Caco-2 (cell line): ENCODE measurements at regions not wholly inside any gene's neighbourhood (a gene's known extent, or its start where the extent isn't known, plus 50 kb on each side); places are given as distances from the start of the nearest gene placed in this dataset.

Experiments used
- BruUV-seq: library from RNA; stranded (reverse); fragments of 400-500 nt; replicated peaks from 2 replicates; lab custom pipeline; 2021; lab: Mats Ljungman, UMichigan
- CTCF ChIA-PET: fragments of 300-600 bp; sonication (Branson Sonifier 250); formaldehyde crosslinking; loops from one replicate; lab custom pipeline; 2022; ENCODE audit warnings: antibody characterized with exemption; lab: Charles Lee
- POLR2A ChIA-PET: fragments of 300-600 bp; sonication (Branson Sonifier 250); formaldehyde crosslinking; loops from one replicate; lab custom pipeline; 2022; ENCODE audit warnings: antibody characterized with exemption; lab: Charles Lee
- DNase-seq, 2 experiments: peaks; one replicate each; pipeline versions ENCODE4 v3.0.0 to v3.0.0-alpha.2; 2020 to 2022
- H3K27me3 ChIP-seq: replicated peaks from 2 replicates; pipeline ENCODE4 v1.6.0; 2011; ENCODE audit warnings: low read length; ENCODE audit not compliant: control insufficient read depth, insufficient read depth
- H3K36me3 ChIP-seq: 2 replicates; pipeline ENCODE4 v1.5.1; 2011; ENCODE audit warnings: low read length; ENCODE audit not compliant: control insufficient read depth, insufficient read depth
- H3K4me1 ChIP-seq: fragments of 250-450 bp; sonication (Bioruptor Pico); 2 replicates; pipeline ENCODE4 v1.5.1; 2020; ENCODE audit warnings: mild to moderate bottlenecking
- H3K4me3 ChIP-seq: 2 replicates; pipeline ENCODE4 v1.5.1; 2011; ENCODE audit warnings: low read depth, mild to moderate bottlenecking, control low read depth, low read length
- H3K9me3 ChIP-seq: fragments of 250-450 bp; sonication (Bioruptor Pico); 2 replicates; pipeline ENCODE4 v1.5.1; 2020; ENCODE audit warnings: mild to moderate bottlenecking, moderate library complexity
- H3K27ac Mint-ChIP-seq: one replicate; pipeline ENCODE4 v1.8.0; 2022; ENCODE audit warnings: mixed read lengths; ENCODE audit not compliant: unreplicated experiment
- H3K27me3 Mint-ChIP-seq: one replicate; pipeline ENCODE4 v1.8.0; 2022; ENCODE audit warnings: mixed read lengths; ENCODE audit not compliant: insufficient read depth, unreplicated experiment
- H3K36me3 Mint-ChIP-seq: one replicate; pipeline ENCODE4 v1.8.0; 2022; ENCODE audit warnings: mild to moderate bottlenecking, mixed read lengths; ENCODE audit not compliant: insufficient read depth, unreplicated experiment
- H3K4me1 Mint-ChIP-seq: one replicate; pipeline ENCODE4 v1.8.0; 2022; ENCODE audit warnings: low read depth, mixed read lengths; ENCODE audit not compliant: unreplicated experiment
- H3K4me3 Mint-ChIP-seq: one replicate; pipeline ENCODE4 v1.8.0; 2022; ENCODE audit warnings: mild to moderate bottlenecking, moderate library complexity, mixed read lengths; ENCODE audit not compliant: unreplicated experiment
- H3K9me3 Mint-ChIP-seq: one replicate; pipeline ENCODE4 v1.8.0; 2022; ENCODE audit warnings: mixed read lengths; ENCODE audit not compliant: unreplicated experiment
- intact Hi-C: fragments of 100-400 bp; cut with micrococcal nuclease; formaldehyde crosslinking; loops from one replicate; pipeline ENCODE4 v1.10.0; 2022; ENCODE audit not compliant: unreplicated experiment
- TF ChIP-seq, protein P1 (sequence below), 2 experiments: fragments of 200-600 bp in 1 of 2; IDR thresholded peaks; 1 replicate in 1 of 2; 2 replicates in 1 of 2; pipeline versions ENCODE4 v1.5.1 to v1.8.0; 2011 to 2022; ENCODE audit warnings: antibody characterized with exemption in 1 of 2, control low read depth in 1 of 2, inconsistent platforms in 1 of 2, low read depth in 1 of 2, low read length in 1 of 2, mild to moderate bottlenecking in 1 of 2, moderate library complexity in 1 of 2; ENCODE audit not compliant: insufficient read depth in 1 of 2, severe bottlenecking in 1 of 2, unreplicated experiment in 1 of 2

DNA sequence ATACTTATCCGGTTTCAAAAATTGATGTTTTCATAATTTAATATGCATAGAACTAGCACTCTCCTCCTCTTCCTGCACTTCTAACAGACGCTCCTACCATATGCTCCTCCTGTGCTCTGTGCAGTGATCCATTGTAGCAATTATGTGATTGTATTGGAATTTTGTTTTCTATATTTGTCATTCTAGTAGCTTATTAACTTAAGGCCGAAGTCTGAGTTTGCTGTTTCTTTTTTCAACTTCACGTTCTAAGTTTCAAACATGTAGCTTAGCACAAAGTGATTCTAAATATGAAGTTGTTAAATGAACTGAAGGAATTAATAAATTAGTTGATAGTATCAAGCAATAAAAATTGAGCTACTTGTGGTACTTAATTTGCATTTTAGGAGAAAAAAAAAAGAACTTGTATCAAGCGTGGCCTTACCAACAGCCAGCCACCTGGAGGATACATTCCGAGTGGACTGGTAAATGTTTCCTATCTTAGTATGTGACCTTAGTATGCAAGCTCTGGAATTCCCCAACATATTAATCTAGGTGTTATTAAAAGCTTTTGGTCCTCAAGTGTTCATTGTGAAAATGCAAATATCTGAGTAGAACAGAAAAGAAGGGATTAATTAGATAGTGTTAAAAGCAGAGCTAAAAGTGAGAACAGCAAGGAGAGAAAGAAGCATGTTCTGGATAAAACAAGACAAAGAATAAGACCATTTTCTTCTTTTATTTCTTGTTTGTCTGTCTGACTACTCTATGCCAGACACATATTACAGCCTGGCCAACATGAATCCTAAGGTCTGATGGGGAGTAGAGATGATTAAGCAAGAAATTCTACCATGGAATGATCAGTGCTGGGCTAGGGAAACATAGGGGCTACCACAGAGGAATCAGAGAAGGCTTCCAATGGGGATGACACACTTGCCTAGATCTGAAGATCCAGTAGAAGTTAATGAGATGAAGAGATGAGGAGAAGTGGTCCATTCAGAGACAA is 290.4 kb upstream of the MON1B start:
- intact Hi-C loops, result no loop called here
- POLR2A ChIA-PET, result no interaction called here
- TF ChIP-seq, protein P1, sequence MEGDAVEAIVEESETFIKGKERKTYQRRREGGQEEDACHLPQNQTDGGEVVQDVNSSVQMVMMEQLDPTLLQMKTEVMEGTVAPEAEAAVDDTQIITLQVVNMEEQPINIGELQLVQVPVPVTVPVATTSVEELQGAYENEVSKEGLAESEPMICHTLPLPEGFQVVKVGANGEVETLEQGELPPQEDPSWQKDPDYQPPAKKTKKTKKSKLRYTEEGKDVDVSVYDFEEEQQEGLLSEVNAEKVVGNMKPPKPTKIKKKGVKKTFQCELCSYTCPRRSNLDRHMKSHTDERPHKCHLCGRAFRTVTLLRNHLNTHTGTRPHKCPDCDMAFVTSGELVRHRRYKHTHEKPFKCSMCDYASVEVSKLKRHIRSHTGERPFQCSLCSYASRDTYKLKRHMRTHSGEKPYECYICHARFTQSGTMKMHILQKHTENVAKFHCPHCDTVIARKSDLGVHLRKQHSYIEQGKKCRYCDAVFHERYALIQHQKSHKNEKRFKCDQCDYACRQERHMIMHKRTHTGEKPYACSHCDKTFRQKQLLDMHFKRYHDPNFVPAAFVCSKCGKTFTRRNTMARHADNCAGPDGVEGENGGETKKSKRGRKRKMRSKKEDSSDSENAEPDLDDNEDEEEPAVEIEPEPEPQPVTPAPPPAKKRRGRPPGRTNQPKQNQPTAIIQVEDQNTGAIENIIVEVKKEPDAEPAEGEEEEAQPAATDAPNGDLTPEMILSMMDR (IDR thresholded peaks at IDR 0.05; ENCODE audit: insufficient read depth in 1 of 2, low read depth in 1 of 2, low read length in 1 of 2, severe bottlenecking in 1 of 2, unreplicated experiment in 1 of 2), result no peak
- Mint-ChIP-seq H3K27me3 (no peaks in the 10 kb centered on the region), H3K4me3 (no peak overlapping the region), H3K36me3 (no peaks in the 10 kb centered on the region), H3K9me3 (no peaks in the 10 kb centered on the region), H3K27ac (no peak overlapping the region), H3K4me1 (peaks cover 6% of the 10 kb centered on the region)
- CTCF ChIA-PET, result interaction anchor here (0.6 kb wide), 1 partner anchor 195 kb away, joined by 4 read pairs; no protein-coding TSS in a partner anchor
- Histone ChIP-seq H3K4me1 (no peaks in the 10 kb centered on the region), H3K9me3 (no peaks in the 10 kb centered on the region), H3K27me3 (no peaks in the 10 kb centered on the region), H3K4me3 (no peak overlapping the region), H3K36me3 (no peaks in the 10 kb centered on the region)
- BruUV-seq, result no TSS peak
- DNase-seq, result no peak

DNA sequence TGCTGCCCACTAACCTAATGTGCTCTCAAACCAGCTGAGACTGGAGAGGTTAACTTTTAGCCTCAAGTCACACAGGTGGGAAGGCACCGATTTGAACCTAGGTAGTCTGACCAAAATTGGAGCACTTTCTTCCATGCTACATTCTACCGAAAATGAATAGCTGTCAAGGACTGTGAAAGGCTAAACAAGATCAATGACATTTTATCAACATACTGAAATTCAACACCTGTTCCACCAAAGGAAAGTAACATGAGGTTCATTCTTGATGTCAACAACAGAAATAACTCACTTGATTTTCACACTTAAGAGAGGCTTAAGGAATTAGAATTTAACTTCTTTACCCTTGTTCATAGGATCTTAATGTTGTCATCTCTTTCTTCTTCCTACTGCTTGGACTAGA is 284.4 kb upstream of the MON1B start:
- Histone ChIP-seq H3K4me3 (no peak overlapping the region), H3K9me3 (no peaks in the 10 kb centered on the region), H3K36me3 (no peaks in the 10 kb centered on the region), H3K4me1 (no peaks in the 10 kb centered on the region), H3K27me3 (no peaks in the 10 kb centered on the region)
- H3K9me3 Mint-ChIP-seq, result no peaks in the 10 kb centered on the region
- intact Hi-C loops, result no loop called here
- no peaks in the 10 kb centered on the region for H3K36me3 Mint-ChIP-seq
- TF ChIP-seq, protein P1 (IDR thresholded peaks at IDR 0.05; ENCODE audit: insufficient read depth in 1 of 2, low read depth in 1 of 2, low read length in 1 of 2, severe bottlenecking in 1 of 2, unreplicated experiment in 1 of 2), result no peak
- BruUV-seq, result no TSS peak
- no peak for DNase-seq
- POLR2A ChIA-PET, result no interaction called here
- CTCF ChIA-PET, result no interaction called here
- no peak overlapping the region for H3K27ac Mint-ChIP-seq
- no peak overlapping the region for H3K4me3 Mint-ChIP-seq
- H3K27me3 Mint-ChIP-seq, result peaks cover 4% of the 10 kb centered on the region
- H3K4me1 Mint-ChIP-seq, result no peaks in the 10 kb centered on the region

DNA sequence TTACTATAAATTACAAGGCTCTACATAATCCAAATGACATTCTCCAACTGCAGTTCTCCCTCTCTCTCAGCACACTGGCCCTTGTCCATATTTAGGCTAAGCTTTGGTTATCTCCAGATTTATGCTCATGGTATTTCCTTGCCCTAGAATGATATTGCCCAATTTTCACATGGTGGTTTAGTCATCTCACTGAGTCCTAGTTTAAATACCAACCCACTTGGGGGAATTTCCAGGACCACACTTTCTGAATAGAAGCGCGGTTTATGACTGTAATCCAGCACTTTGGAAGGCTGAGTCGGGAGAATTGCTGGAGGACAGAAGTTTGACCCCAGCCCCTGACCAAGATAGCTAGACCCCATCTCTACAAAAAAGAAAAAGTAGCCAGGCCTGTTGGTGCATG is 280.1 kb upstream of the MON1B start:
- no peaks in the 10 kb centered on the region for H3K36me3 Mint-ChIP-seq
- ChIA-PET CTCF (no interaction called here), POLR2A (no interaction called here)
- H3K4me3 Mint-ChIP-seq, result no peak overlapping the region
- no peak overlapping the region for H3K27ac Mint-ChIP-seq
- no peaks in the 10 kb centered on the region for H3K4me1 ChIP-seq
- peaks cover 7% of the 10 kb centered on the region for H3K27me3 Mint-ChIP-seq
- H3K27me3 ChIP-seq, result no peaks in the 10 kb centered on the region
- no TSS peak for BruUV-seq
- H3K9me3 ChIP-seq, result no peaks in the 10 kb centered on the region
- H3K36me3 ChIP-seq, result no peaks in the 10 kb centered on the region
- TF ChIP-seq, protein P1 (IDR thresholded peaks at IDR 0.05; ENCODE audit: insufficient read depth in 1 of 2, low read depth in 1 of 2, low read length in 1 of 2, severe bottlenecking in 1 of 2, unreplicated experiment in 1 of 2), result no peak
- H3K4me3 ChIP-seq, result no peak overlapping the region
- H3K9me3 Mint-ChIP-seq, result no peaks in the 10 kb centered on the region
- no peak for DNase-seq
- H3K4me1 Mint-ChIP-seq, result no peaks in the 10 kb centered on the region
- intact Hi-C loops, result no loop called here
